ENCODE measurements at regions not wholly inside any gene's neighbourhood (a gene's known extent, or its start where the extent isn't known, plus 50 kb on each side); places are given as distances from the start of the nearest gene placed in this dataset.
A peak's percentile ranks its signal among the peaks of the same experiment; 100 is the strongest.

DNA sequence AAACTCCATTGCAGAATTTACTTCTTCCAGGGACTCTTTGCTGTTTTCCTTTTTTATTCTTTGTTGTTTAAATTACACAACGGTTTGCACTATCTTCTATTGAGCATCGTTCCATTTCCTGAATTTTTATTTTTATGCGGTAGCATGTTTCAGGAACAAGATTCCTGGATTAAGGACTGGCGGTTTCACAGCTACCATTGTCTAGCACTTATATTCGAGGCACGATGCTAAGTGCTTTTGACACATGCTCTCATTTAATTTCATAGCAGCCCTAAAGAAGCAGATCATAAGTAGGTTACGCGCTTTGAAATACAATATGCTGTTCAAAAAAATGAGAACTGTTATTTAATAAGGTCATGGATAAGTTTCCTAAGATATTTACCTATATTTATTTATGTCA, 354.4 kb downstream of the ARL6IP6 start:
- H3K4me1 ChIP-seq (ENCODE audit: low read depth, poor library complexity, severe bottlenecking) = peaks cover 52% of the 10 kb centered on the region
- no peaks in the 10 kb centered on the region for H4K20me1 ChIP-seq (ENCODE audit: insufficient read depth)
- no peaks in the 10 kb centered on the region for H3K36me3 ChIP-seq (ENCODE audit: insufficient read depth)
- H3K4me2 ChIP-seq = peak overlapping the region; percentile 29
- H3K4me3 ChIP-seq (IDR thresholded peaks at IDR 0.05; ENCODE audit: insufficient read depth, low read depth, low read length) = peak overlapping the region; percentile 35
- TF ChIP-seq, protein P1, sequence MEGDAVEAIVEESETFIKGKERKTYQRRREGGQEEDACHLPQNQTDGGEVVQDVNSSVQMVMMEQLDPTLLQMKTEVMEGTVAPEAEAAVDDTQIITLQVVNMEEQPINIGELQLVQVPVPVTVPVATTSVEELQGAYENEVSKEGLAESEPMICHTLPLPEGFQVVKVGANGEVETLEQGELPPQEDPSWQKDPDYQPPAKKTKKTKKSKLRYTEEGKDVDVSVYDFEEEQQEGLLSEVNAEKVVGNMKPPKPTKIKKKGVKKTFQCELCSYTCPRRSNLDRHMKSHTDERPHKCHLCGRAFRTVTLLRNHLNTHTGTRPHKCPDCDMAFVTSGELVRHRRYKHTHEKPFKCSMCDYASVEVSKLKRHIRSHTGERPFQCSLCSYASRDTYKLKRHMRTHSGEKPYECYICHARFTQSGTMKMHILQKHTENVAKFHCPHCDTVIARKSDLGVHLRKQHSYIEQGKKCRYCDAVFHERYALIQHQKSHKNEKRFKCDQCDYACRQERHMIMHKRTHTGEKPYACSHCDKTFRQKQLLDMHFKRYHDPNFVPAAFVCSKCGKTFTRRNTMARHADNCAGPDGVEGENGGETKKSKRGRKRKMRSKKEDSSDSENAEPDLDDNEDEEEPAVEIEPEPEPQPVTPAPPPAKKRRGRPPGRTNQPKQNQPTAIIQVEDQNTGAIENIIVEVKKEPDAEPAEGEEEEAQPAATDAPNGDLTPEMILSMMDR (conservative IDR thresholded peaks at IDR 0.05; ENCODE audit: low read depth, low read length) = no peak
- no peaks in the 10 kb centered on the region for H3K27me3 ChIP-seq (ENCODE audit: insufficient read depth, low read depth)
- H3K79me2 ChIP-seq (ENCODE audit: insufficient read depth, low read depth) = peaks cover 19% of the 10 kb centered on the region; the same call in 1 of the 2 replicates
- no peak overlapping the region; the same call in 1 of the 2 replicates for H3K27ac ChIP-seq
- no peak overlapping the region for H3K9ac ChIP-seq
- H2AFZ ChIP-seq (ENCODE audit: low read depth) = peak overlapping the region; percentile 17; the same call in 1 of the 2 replicates

DNA sequence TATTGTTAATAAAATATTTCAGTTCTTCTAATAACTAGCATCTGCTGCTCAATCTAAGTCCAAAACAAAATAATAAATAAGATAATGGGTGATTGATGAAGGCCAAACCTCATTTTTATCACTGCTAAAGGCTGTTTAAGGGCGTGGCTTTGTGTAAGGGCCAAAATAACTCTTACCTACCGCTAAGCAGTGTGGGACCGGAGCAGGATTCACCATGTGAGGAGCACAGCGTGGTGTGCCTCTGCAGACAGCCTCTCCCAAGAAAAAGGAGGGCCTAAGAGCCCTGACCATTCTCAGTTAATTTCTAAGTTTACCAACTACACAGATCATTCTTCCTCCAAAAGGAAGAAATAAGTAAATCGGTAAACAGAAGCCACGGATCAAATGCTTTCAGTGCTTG, 353.7 kb downstream of the ARL6IP6 start:
- Histone ChIP-seq H4K20me1 (ENCODE audit: insufficient read depth) (no peaks in the 10 kb centered on the region), H3K36me3 (ENCODE audit: insufficient read depth) (no peaks in the 10 kb centered on the region)

DNA sequence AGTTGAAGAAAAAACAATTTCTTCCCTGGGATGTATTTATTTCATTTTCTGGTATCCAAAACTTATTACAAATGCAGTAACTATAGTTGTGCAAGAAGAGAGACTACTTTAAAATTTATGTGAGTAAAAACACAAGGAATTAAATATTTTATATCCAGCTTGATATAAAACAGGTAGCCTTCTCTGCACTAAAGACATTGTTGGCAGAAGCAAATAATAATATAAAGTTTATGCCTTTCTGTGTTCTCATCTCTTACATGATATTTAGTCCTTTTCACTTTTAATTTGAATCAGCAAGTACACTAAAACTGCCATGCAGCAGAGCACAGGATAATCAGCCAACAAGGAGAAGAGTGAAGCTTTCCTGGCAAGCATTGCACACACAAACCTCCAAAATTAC, 352.7 kb downstream of the ARL6IP6 start:
- peak overlapping the region; percentile 17; the same call in 1 of the 2 replicates for H2AFZ ChIP-seq (ENCODE audit: low read depth)

More for the DNA sequence above, 353.7 kb downstream of the ARL6IP6 start:
- Histone ChIP-seq H2AFZ (ENCODE audit: low read depth) (peak overlapping the region; percentile 17), H3K9ac (peak overlapping the region; percentile 4; the same call in 1 of the 2 replicates), H3K4me1 (ENCODE audit: low read depth, poor library complexity, severe bottlenecking) (peaks cover 60% of the 10 kb centered on the region), H3K79me2 (ENCODE audit: insufficient read depth, low read depth) (peaks cover 19% of the 10 kb centered on the region; the same call in 1 of the 2 replicates), H3K4me3 (IDR thresholded peaks at IDR 0.05; ENCODE audit: insufficient read depth, low read depth, low read length) (peak overlapping the region; percentile 35), H3K27me3 (ENCODE audit: insufficient read depth, low read depth) (no peaks in the 10 kb centered on the region), H3K27ac (peak overlapping the region; percentile 39), H3K4me2 (peak overlapping the region; percentile 29)
- TF ChIP-seq, protein P1 (conservative IDR thresholded peaks at IDR 0.05; ENCODE audit: low read depth, low read length) = no peak

DNA sequence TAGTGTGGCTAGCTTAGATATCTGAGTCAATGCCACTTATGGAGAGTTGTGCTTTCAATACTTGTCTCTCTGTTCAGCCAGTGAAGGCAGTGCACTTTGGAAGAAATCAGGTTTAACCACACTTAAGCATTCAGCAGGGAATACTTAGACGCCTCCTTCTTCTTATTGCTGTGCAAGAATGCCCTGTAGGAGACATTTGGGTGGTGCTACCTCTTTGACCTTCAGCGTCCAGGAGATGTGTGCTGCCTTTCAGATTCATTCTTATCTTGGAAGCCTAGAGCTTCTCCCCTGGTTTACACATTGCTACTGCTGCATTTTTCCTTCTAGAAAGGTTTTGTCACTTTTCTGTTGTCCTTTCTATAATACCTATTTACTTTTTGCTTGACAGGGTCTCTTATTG, 350.5 kb downstream of the ARL6IP6 start:
- Histone ChIP-seq H3K4me2 (peak overlapping the region; percentile 76), H4K20me1 (ENCODE audit: insufficient read depth) (no peaks in the 10 kb centered on the region), H3K79me2 (ENCODE audit: insufficient read depth, low read depth) (peaks cover 19% of the 10 kb centered on the region; the same call in 1 of the 2 replicates), H3K4me1 (ENCODE audit: low read depth, poor library complexity, severe bottlenecking) (peaks cover 87% of the 10 kb centered on the region), H3K27me3 (ENCODE audit: insufficient read depth, low read depth) (no peaks in the 10 kb centered on the region), H3K27ac (peak overlapping the region; percentile 77), H3K36me3 (ENCODE audit: insufficient read depth) (no peaks in the 10 kb centered on the region), H3K9ac (peak overlapping the region; percentile 24; the same call in 1 of the 2 replicates), H3K4me3 (IDR thresholded peaks at IDR 0.05; ENCODE audit: insufficient read depth, low read depth, low read length) (peak overlapping the region; percentile 78), H2AFZ (ENCODE audit: low read depth) (peak overlapping the region; percentile 51)
- TF ChIP-seq, protein P1 (conservative IDR thresholded peaks at IDR 0.05; ENCODE audit: low read depth, low read length) = no peak

More for the DNA sequence above, 352.7 kb downstream of the ARL6IP6 start:
- peak overlapping the region; percentile 29 for H3K4me2 ChIP-seq
- H3K79me2 ChIP-seq (ENCODE audit: insufficient read depth, low read depth) = peaks cover 19% of the 10 kb centered on the region; the same call in 1 of the 2 replicates
- no peak overlapping the region for H3K4me3 ChIP-seq (IDR thresholded peaks at IDR 0.05; ENCODE audit: insufficient read depth, low read depth, low read length)
- H3K36me3 ChIP-seq (ENCODE audit: insufficient read depth) = no peaks in the 10 kb centered on the region
- H3K9ac ChIP-seq = no peak overlapping the region
- no peaks in the 10 kb centered on the region for H3K27me3 ChIP-seq (ENCODE audit: insufficient read depth, low read depth)
- H4K20me1 ChIP-seq (ENCODE audit: insufficient read depth) = no peaks in the 10 kb centered on the region
- peak overlapping the region; percentile 39; the same call in 1 of the 2 replicates for H3K27ac ChIP-seq
- peaks cover 69% of the 10 kb centered on the region for H3K4me1 ChIP-seq (ENCODE audit: low read depth, poor library complexity, severe bottlenecking)
- TF ChIP-seq, protein P1 (conservative IDR thresholded peaks at IDR 0.05; ENCODE audit: low read depth, low read length) = no peak

Measured in KMS-11 (cell line).